ENCODE measurements at regions not wholly inside any gene's neighbourhood (a gene's known extent, or its start where the extent isn't known, plus 50 kb on each side); places are given as distances from the start of the nearest gene placed in this dataset.

GRCh38 chr14:88998027-88998426, 173.6 kb downstream of the TTC8 start:
- no peak for TF ChIP-seq CTCF (conservative IDR thresholded peaks at IDR 0.05; ENCODE audit: low read depth, low read length)
- no peaks in the 10 kb centered on the region for H4K20me1 ChIP-seq (ENCODE audit: insufficient read depth)
- no peaks in the 10 kb centered on the region for H3K79me2 ChIP-seq (ENCODE audit: insufficient read depth, low read depth)
- H2AFZ ChIP-seq (ENCODE audit: low read depth): no peak overlapping the region
- no peak overlapping the region for H3K4me2 ChIP-seq
- no peaks in the 10 kb centered on the region for H3K4me1 ChIP-seq (ENCODE audit: low read depth, poor library complexity, severe bottlenecking)
- H3K36me3 ChIP-seq (ENCODE audit: insufficient read depth): no peaks in the 10 kb centered on the region
- H3K9ac ChIP-seq: no peak overlapping the region
- H3K4me3 ChIP-seq (IDR thresholded peaks at IDR 0.05; ENCODE audit: insufficient read depth, low read depth, low read length): no peak overlapping the region
- H3K27ac ChIP-seq: no peak overlapping the region
- H3K27me3 ChIP-seq (ENCODE audit: insufficient read depth, low read depth): no peaks in the 10 kb centered on the region

GRCh38 chr14:88999137-88999536, 174.7 kb downstream of the TTC8 start:
- no peak overlapping the region for H2AFZ ChIP-seq (ENCODE audit: low read depth)
- H3K79me2 ChIP-seq (ENCODE audit: insufficient read depth, low read depth): no peaks in the 10 kb centered on the region
- TF ChIP-seq CTCF (conservative IDR thresholded peaks at IDR 0.05; ENCODE audit: low read depth, low read length): no peak
- H3K36me3 ChIP-seq (ENCODE audit: insufficient read depth): no peaks in the 10 kb centered on the region
- no peak overlapping the region for H3K4me2 ChIP-seq
- H3K27ac ChIP-seq: no peak overlapping the region
- H3K4me3 ChIP-seq (IDR thresholded peaks at IDR 0.05; ENCODE audit: insufficient read depth, low read depth, low read length): no peak overlapping the region
- no peaks in the 10 kb centered on the region for H3K27me3 ChIP-seq (ENCODE audit: insufficient read depth, low read depth)
- no peaks in the 10 kb centered on the region for H4K20me1 ChIP-seq (ENCODE audit: insufficient read depth)
- no peaks in the 10 kb centered on the region for H3K4me1 ChIP-seq (ENCODE audit: low read depth, poor library complexity, severe bottlenecking)
- H3K9ac ChIP-seq: no peak overlapping the region

- no peak overlapping the region for H3K9ac ChIP-seq
These were observed 175.8 kb downstream of the TTC8 start for GRCh38 chr14:89000007-89000942.

GRCh38 chr14:89004166-89004565, 179.7 kb downstream of the TTC8 start:
- Histone ChIP-seq H3K4me1 (ENCODE audit: low read depth, poor library complexity, severe bottlenecking) (no peaks in the 10 kb centered on the region), H3K27ac (no peak overlapping the region), H3K27me3 (ENCODE audit: insufficient read depth, low read depth) (no peaks in the 10 kb centered on the region), H3K36me3 (ENCODE audit: insufficient read depth) (no peaks in the 10 kb centered on the region), H3K4me2 (no peak overlapping the region), H3K9ac (no peak overlapping the region), H2AFZ (ENCODE audit: low read depth) (no peak overlapping the region), H3K4me3 (IDR thresholded peaks at IDR 0.05; ENCODE audit: insufficient read depth, low read depth, low read length) (no peak overlapping the region), H4K20me1 (ENCODE audit: insufficient read depth) (no peaks in the 10 kb centered on the region), H3K79me2 (ENCODE audit: insufficient read depth, low read depth) (no peaks in the 10 kb centered on the region)
- no peak for TF ChIP-seq CTCF (conservative IDR thresholded peaks at IDR 0.05; ENCODE audit: low read depth, low read length)

More at GRCh38 chr14:89000007-89000942, 175.8 kb downstream of the TTC8 start:
- Histone ChIP-seq H3K36me3 (ENCODE audit: insufficient read depth) (no peaks in the 10 kb centered on the region), H3K4me3 (IDR thresholded peaks at IDR 0.05; ENCODE audit: insufficient read depth, low read depth, low read length) (no peak overlapping the region), H3K4me2 (no peak overlapping the region), H3K27ac (no peak overlapping the region), H3K27me3 (ENCODE audit: insufficient read depth, low read depth) (no peaks in the 10 kb centered on the region), H2AFZ (ENCODE audit: low read depth) (no peak overlapping the region), H4K20me1 (ENCODE audit: insufficient read depth) (no peaks in the 10 kb centered on the region), H3K4me1 (ENCODE audit: low read depth, poor library complexity, severe bottlenecking) (no peaks in the 10 kb centered on the region), H3K79me2 (ENCODE audit: insufficient read depth, low read depth) (no peaks in the 10 kb centered on the region)
- no peak for TF ChIP-seq CTCF (conservative IDR thresholded peaks at IDR 0.05; ENCODE audit: low read depth, low read length)
